Endothelial cell of umbilical vein (primary cell): ENCODE measurements at regions not wholly inside any gene's neighbourhood (a gene's known extent, or its start where the extent isn't known, plus 50 kb on each side); places are given as distances from the start of the nearest gene placed in this dataset.

Experiments
- CTCF ChIP-seq, 2 donors: IDR thresholded peaks; 1 replicate in 1 of 2; 2 replicates in 1 of 2; pipeline ENCODE4 v1.5.1; 2011; ENCODE audit warnings: low read length in 2 of 2, mild to moderate bottlenecking in 2 of 2, moderate library complexity in 2 of 2, control low read depth in 1 of 2, inconsistent platforms in 1 of 2, low read depth in 1 of 2; ENCODE audit not compliant: insufficient read depth in 1 of 2; ENCODE audit errors: extremely low read depth in 1 of 2
- EZH2 ChIP-seq: IDR thresholded peaks from 2 replicates; pipeline ENCODE4 v1.6.1; 2012; ENCODE audit warnings: borderline replicate concordance, low read depth, mild to moderate bottlenecking, moderate library complexity, low read length, inconsistent platforms; ENCODE audit not compliant: severe bottlenecking
- MYC ChIP-seq: IDR thresholded peaks from one replicate; pipeline ENCODE4 v1.6.1; 2011; ENCODE audit warnings: mild to moderate bottlenecking, low read depth, low read length
- POLR2A ChIP-seq: IDR thresholded peaks from 2 replicates; pipeline ENCODE4 v1.6.1; 2012; ENCODE audit warnings: low read depth, mild to moderate bottlenecking, control low read depth, low read length

- no peak for TF ChIP-seq CTCF (IDR thresholded peaks at IDR 0.05; ENCODE audit: extremely low read depth in 1 of 2, insufficient read depth in 1 of 2, low read depth in 1 of 2, low read length in 2 of 2)
- no peak for TF ChIP-seq EZH2
- TF ChIP-seq MYC, result no peak
- TF ChIP-seq POLR2A, result no peak
Observed at GRCh38 chr3:106844638-106845037, 532.6 kb upstream of the CCDC54 start.
